ENCODE measurements at regions not wholly inside any gene's neighbourhood (a gene's known extent, or its start where the extent isn't known, plus 50 kb on each side); places are given as distances from the start of the nearest gene placed in this dataset.

GRCh38 chr15:94845390-94845716, 614.0 kb downstream of the MCTP2 start (continued):
- no peak for TF ChIP-seq CHD7 (IDR thresholded peaks at IDR 0.05; ENCODE audit: insufficient replicate concordance, low read length)

Measured in H1 (cell line).